K562 (cell line): ENCODE measurements at regions not wholly inside any gene's neighbourhood (a gene's known extent, or its start where the extent isn't known, plus 50 kb on each side); places are given as distances from the start of the nearest gene placed in this dataset.

Experiments used
- YY1 ChIP-seq, 3 experiments: IDR thresholded peaks; 2 replicates each; pipeline ENCODE4 v1.6.1; 2011; ENCODE audit warnings: low read length in 2 of 3, mild to moderate bottlenecking in 2 of 3, moderate library complexity in 2 of 3, borderline replicate concordance in 1 of 3, control low read depth in 1 of 3, low read depth in 1 of 3; ENCODE audit not compliant: insufficient read depth in 3 of 3, insufficient replicate concordance in 2 of 3, control insufficient read depth in 1 of 3, insufficient read length in 1 of 3; ENCODE audit errors: extremely low read depth in 1 of 3
- ZNF609 ChIP-seq: sonication (generic); formaldehyde crosslinking; IDR thresholded peaks from 2 replicates; pipeline ENCODE4 v1.8.1; 2023; ENCODE audit warnings: missing genetic modification reagents, mild to moderate bottlenecking, borderline replicate concordance

- TF ChIP-seq ZNF609 (CRISPR knock-in tag) (no peak), YY1 (IDR thresholded peaks at IDR 0.05; ENCODE audit: borderline replicate concordance in 1 of 3, control insufficient read depth in 1 of 3, extremely low read depth in 1 of 3, insufficient read depth in 3 of 3, insufficient read length in 1 of 3, insufficient replicate concordance in 2 of 3, low read depth in 1 of 3, low read length in 2 of 3) (no peak)
These were observed 727.4 kb downstream of the FAM133A start for GRCh38 chrX:94401426-94401825.
